ENCODE measurements at regions not wholly inside any gene's neighbourhood (a gene's known extent, or its start where the extent isn't known, plus 50 kb on each side); places are given as distances from the start of the nearest gene placed in this dataset.

- POLR2A ChIA-PET = no interaction called here
- DNase-seq (ENCODE audit: low spot score) (no peak), ATAC-seq (no peak)
- no peaks in the 10 kb centered on the region for H3K9me3 Mint-ChIP-seq
- H3K4me1 Mint-ChIP-seq = peaks cover 4% of the 10 kb centered on the region; the same call in 1 of the 2 replicates
- no peak overlapping the region for H3K27ac Mint-ChIP-seq
- TF ChIP-seq GTF2I (CRISPR knock-in tag; conservative IDR thresholded peaks at IDR 0.05) (no peak), ATF6 (CRISPR knock-in tag; IDR thresholded peaks at IDR 0.05) (no peak), ERG (CRISPR knock-in tag; IDR thresholded peaks at IDR 0.05) (no peak), ZNF671 (CRISPR knock-in tag; IDR thresholded peaks at IDR 0.05) (no peak)
- CTCF ChIA-PET = interaction anchor here (1.2 kb wide), 1 partner anchor 11 kb away, joined by 6 read pairs; no protein-coding TSS in a partner anchor
- H3K36me3 Mint-ChIP-seq = peaks cover 2% of the 10 kb centered on the region; the same call in 1 of the 2 replicates
- no peaks in the 10 kb centered on the region; the same call in 1 of the 2 replicates for H3K27me3 Mint-ChIP-seq (ENCODE audit: low read depth)
- H3K4me3 Mint-ChIP-seq = no peak overlapping the region
Observed at GRCh38 chr2:88868861-88869260, 177.4 kb downstream of the RPIA start.

- CTCF ChIA-PET = interaction anchor here (0.6 to 1.8 kb wide), 3 partner anchors 10 to 49 kb away, joined by 3 to 12 read pairs (median 11); no protein-coding TSS in a partner anchor
- no peak overlapping the region for H3K27ac Mint-ChIP-seq
Observed at GRCh38 chr2:88870267-88870839, 178.9 kb downstream of the RPIA start.

More at GRCh38 chr2:88870267-88870839, 178.9 kb downstream of the RPIA start:
- Mint-ChIP-seq H3K9me3 (no peaks in the 10 kb centered on the region), H3K4me3 (no peak overlapping the region), H3K27me3 (ENCODE audit: low read depth) (no peaks in the 10 kb centered on the region; the same call in 1 of the 2 replicates), H3K36me3 (no peaks in the 10 kb centered on the region), H3K4me1 (peaks cover 6% of the 10 kb centered on the region)
- DNase-seq (ENCODE audit: low spot score) (no peak), ATAC-seq (no peak)
- POLR2A ChIA-PET = no interaction called here
- TF ChIP-seq OVOL2 (CRISPR knock-in tag; IDR thresholded peaks at IDR 0.05; ENCODE audit: borderline replicate concordance) = no peak
- 0 out of 2 replicates have a peak, but pooled peaks have one; percentile 39 for TF ChIP-seq ZNF512 (CRISPR knock-in tag; IDR thresholded peaks at IDR 0.05; ENCODE audit: borderline replicate concordance)
- no peak for TF ChIP-seq TEAD4 (CRISPR knock-in tag; IDR thresholded peaks at IDR 0.05)
- no peak for TF ChIP-seq RELA (CRISPR knock-in tag; IDR thresholded peaks at IDR 0.05; ENCODE audit: borderline replicate concordance)
- TF ChIP-seq GABPB1 (CRISPR knock-in tag; IDR thresholded peaks at IDR 0.05) = no peak
- no peak for TF ChIP-seq PRDM15 (CRISPR knock-in tag; IDR thresholded peaks at IDR 0.05)
- no peak for TF ChIP-seq MXD4 (CRISPR knock-in tag; IDR thresholded peaks at IDR 0.05; ENCODE audit: borderline replicate concordance)
